H9 (cell line): ENCODE measurements at regions not wholly inside any gene's neighbourhood (a gene's known extent, or its start where the extent isn't known, plus 50 kb on each side); places are given as distances from the start of the nearest gene placed in this dataset.

Experiments
- DNase-seq: peaks from one replicate; pipeline ENCODE4 v3.0.0-alpha.2; 2017
- H2AFZ ChIP-seq: one replicate; pipeline ENCODE4 v1.6.1; 2013; ENCODE audit warnings: mild to moderate bottlenecking, low read length, control low read depth, moderate library complexity
- H2AK5ac ChIP-seq: 2 replicates; pipeline ENCODE4 v1.6.1; 2013; ENCODE audit warnings: low read length, control low read depth, mixed read lengths; ENCODE audit not compliant: insufficient read length
- H2BK120ac ChIP-seq: one replicate; pipeline ENCODE4 v1.6.1; 2013; ENCODE audit warnings: low read depth, mild to moderate bottlenecking, low read length, control low read depth, inconsistent platforms; ENCODE audit not compliant: poor library complexity, severe bottlenecking
- H2BK12ac ChIP-seq: 2 replicates; pipeline ENCODE4 v1.6.1; 2013; ENCODE audit warnings: low read length, control low read depth, mixed read lengths, low read depth; ENCODE audit not compliant: insufficient read length
- H2BK15ac ChIP-seq: 2 replicates; pipeline ENCODE4 v1.6.1; 2013; ENCODE audit warnings: low read depth, low read length, control low read depth
- H2BK20ac ChIP-seq: one replicate; pipeline ENCODE4 v1.6.1; 2013; ENCODE audit warnings: low read depth, mild to moderate bottlenecking, low read length, control low read depth, inconsistent platforms; ENCODE audit not compliant: poor library complexity, severe bottlenecking
- H2BK5ac ChIP-seq: 2 replicates; pipeline ENCODE4 v1.6.1; 2013; ENCODE audit warnings: low read length, control low read depth, mixed read lengths; ENCODE audit not compliant: insufficient read length
- H3K14ac ChIP-seq: 2 replicates; pipeline ENCODE4 v1.6.1; 2013; ENCODE audit warnings: low read length, control low read depth; ENCODE audit not compliant: insufficient read depth
- H3K18ac ChIP-seq: 2 replicates; pipeline ENCODE4 v1.6.1; 2013; ENCODE audit warnings: low read depth, mild to moderate bottlenecking, mixed read lengths, low read length, control low read depth; ENCODE audit not compliant: insufficient read length
- H3K23ac ChIP-seq: 2 replicates; pipeline ENCODE4 v1.6.1; 2013; ENCODE audit warnings: low read length, control low read depth, mixed read lengths, low read depth; ENCODE audit not compliant: insufficient read length
- H3K23me2 ChIP-seq: 2 replicates; pipeline ENCODE4 v1.6.1; 2013; ENCODE audit warnings: low read depth, mild to moderate bottlenecking, mixed read lengths, low read length, control low read depth; ENCODE audit not compliant: insufficient read length, poor library complexity, severe bottlenecking
- H3K27ac ChIP-seq: 2 replicates; pipeline ENCODE4 v1.5.1; 2013; ENCODE audit warnings: low read length, control low read depth, mixed read lengths, low read depth; ENCODE audit not compliant: insufficient read length
- H3K27me3 ChIP-seq: 2 replicates; pipeline ENCODE4 v1.6.1; 2013; ENCODE audit warnings: low read length, control low read depth, inconsistent platforms; ENCODE audit not compliant: insufficient read depth
- H3K4ac ChIP-seq: 2 replicates; pipeline ENCODE4 v1.6.1; 2013; ENCODE audit warnings: low read depth, mild to moderate bottlenecking, control low read depth, inconsistent platforms, low read length, moderate library complexity
- H3K4me1 ChIP-seq: 2 replicates; pipeline ENCODE4 v1.6.1; 2013; ENCODE audit warnings: low read length, control low read depth, inconsistent platforms; ENCODE audit not compliant: insufficient read depth
- H3K4me2 ChIP-seq: 2 replicates; pipeline ENCODE4 v1.6.1; 2013; ENCODE audit warnings: low read length, control low read depth, mixed read lengths; ENCODE audit not compliant: insufficient read length, insufficient read depth
- H3K56ac ChIP-seq: 2 replicates; pipeline ENCODE4 v1.6.1; 2013; ENCODE audit warnings: low read depth, mild to moderate bottlenecking, mixed read lengths, low read length, control low read depth; ENCODE audit not compliant: insufficient read length
- H3K79me1 ChIP-seq: 2 replicates; pipeline ENCODE4 v1.6.1; 2013; ENCODE audit warnings: low read depth, mild to moderate bottlenecking, moderate library complexity, low read length, control low read depth, inconsistent platforms; ENCODE audit not compliant: insufficient read depth, poor library complexity, severe bottlenecking
- H3K79me2 ChIP-seq: 2 replicates; pipeline ENCODE4 v1.6.1; 2013; ENCODE audit warnings: low read length, control low read depth, inconsistent platforms; ENCODE audit not compliant: insufficient read depth
- H3K9ac ChIP-seq: 2 replicates; pipeline ENCODE4 v1.6.1; 2013; ENCODE audit warnings: low read length, control low read depth, mixed read lengths; ENCODE audit not compliant: insufficient read length; ENCODE audit errors: extremely low read depth
- H3K9me3 ChIP-seq: one replicate; pipeline ENCODE4 v1.6.1; 2013; ENCODE audit warnings: low read depth, low read length, inconsistent platforms; ENCODE audit not compliant: control insufficient read depth
- H3T11ph ChIP-seq: one replicate; pipeline ENCODE4 v1.6.1; 2013; ENCODE audit warnings: mild to moderate bottlenecking, low read length, control low read depth, inconsistent platforms
- H4K20me1 ChIP-seq: one replicate; pipeline ENCODE4 v1.6.1; 2013; ENCODE audit not compliant: control insufficient read depth, insufficient read length, insufficient read depth
- H4K5ac ChIP-seq: 2 replicates; pipeline ENCODE4 v1.6.1; 2013; ENCODE audit warnings: low read depth, mild to moderate bottlenecking, mixed read lengths, low read length, control low read depth; ENCODE audit not compliant: insufficient read length
- H4K8ac ChIP-seq: replicated peaks from 2 replicates; pipeline ENCODE4 v1.6.1; 2013; ENCODE audit warnings: low read length, control low read depth, mixed read lengths, low read depth; ENCODE audit not compliant: insufficient read length
- H4K91ac ChIP-seq: 2 replicates; pipeline ENCODE4 v1.6.1; 2013; ENCODE audit warnings: low read depth, mild to moderate bottlenecking, moderate library complexity, mixed read lengths, low read length, control low read depth; ENCODE audit not compliant: insufficient read length
- H3K27ac Mint-ChIP-seq, 3 experiments: 2 replicates in 2 of 3; 3 replicates in 1 of 3; pipeline ENCODE4 v1.8.0; 2020 to 2021; ENCODE audit warnings: mixed read lengths in 3 of 3, mild to moderate bottlenecking in 1 of 3, moderate library complexity in 1 of 3
- H3K27me3 Mint-ChIP-seq: 2 replicates; pipeline ENCODE4 v1.8.0; 2021; ENCODE audit warnings: low read depth, mild to moderate bottlenecking, moderate library complexity, mixed read lengths
- H3K36me3 Mint-ChIP-seq, 3 experiments: 2 replicates in 2 of 3; 3 replicates in 1 of 3; pipeline ENCODE4 v1.8.0; 2020 to 2021; ENCODE audit warnings: low read depth in 3 of 3, mixed read lengths in 3 of 3; ENCODE audit not compliant: insufficient read depth in 1 of 3
- H3K4me1 Mint-ChIP-seq, 2 experiments: 2 replicates each; pipeline ENCODE4 v1.8.0; 2020; ENCODE audit warnings: mixed read lengths in 2 of 2
- H3K4me3 Mint-ChIP-seq, 2 experiments: 2 replicates in 1 of 2; 3 replicates in 1 of 2; pipeline ENCODE4 v1.8.0; 2020 to 2021; ENCODE audit warnings: mild to moderate bottlenecking in 2 of 2, mixed read lengths in 2 of 2, moderate library complexity in 1 of 2
- H3K9me3 Mint-ChIP-seq, 2 experiments: 2 replicates in 1 of 2; 3 replicates in 1 of 2; pipeline ENCODE4 v1.8.0; 2020; ENCODE audit warnings: mild to moderate bottlenecking in 2 of 2, mixed read lengths in 2 of 2, moderate library complexity in 1 of 2
- CTCF ChIP-seq: fragments of 200-600 bp; sonication (generic); conservative IDR thresholded peaks from 3 replicates; pipeline ENCODE4 v1.8.0; 2021; ENCODE audit warnings: antibody characterized with exemption, mild to moderate bottlenecking
- WGBS: extraction: QIAGEN DNeasy Blood & Tissue Kit; methylation state at CpG from one replicate; pipeline ENCODE4 v1.1.7; 2013; ENCODE audit warnings: missing lambda C conversion rate, low lambda C conversion rate, mixed read lengths; ENCODE audit not compliant: insufficient read length; ENCODE audit errors: extremely low coverage; 5-methylcytosine and 5-hydroxymethylcytosine counted together

DNA sequence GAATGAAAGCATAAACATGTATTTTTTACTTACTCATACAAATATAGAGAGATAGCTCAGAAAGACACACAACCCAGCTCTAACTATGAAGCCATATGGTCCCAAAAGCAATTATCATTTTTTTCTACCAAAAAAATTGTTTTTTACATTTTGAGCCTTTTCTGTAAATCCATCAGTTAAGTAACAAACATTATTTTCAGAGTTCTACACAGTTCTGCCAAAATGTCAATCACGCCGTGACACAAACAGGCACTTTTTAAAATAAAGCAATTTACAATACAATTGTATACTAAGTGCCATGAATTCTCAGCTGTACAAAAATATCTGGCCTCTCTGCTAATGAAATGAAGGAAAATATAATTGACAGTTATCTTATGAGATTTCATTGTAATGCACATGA is 201.4 kb upstream of the ID4 start:
- Histone ChIP-seq H4K5ac (no peak overlapping the region), H3K23me2 (no peaks in the 10 kb centered on the region), H3K27me3 (no peaks in the 10 kb centered on the region), H3K4me2 (no peak overlapping the region), H3K9ac (no peak overlapping the region), H3K56ac (no peak overlapping the region), H3K14ac (no peak overlapping the region), H3K4ac (no peak overlapping the region), H2BK20ac (no peak overlapping the region), H4K8ac (no peak overlapping the region), H3K79me2 (no peaks in the 10 kb centered on the region), H2BK15ac (no peak overlapping the region), H3T11ph (no peak overlapping the region), H2BK12ac (no peak overlapping the region), H3K4me1 (no peaks in the 10 kb centered on the region), H3K27ac (no peak overlapping the region), H4K20me1 (no peaks in the 10 kb centered on the region), H2BK120ac (no peak overlapping the region), H3K23ac (no peak overlapping the region), H4K91ac (no peak overlapping the region), H2BK5ac (no peak overlapping the region), H3K18ac (no peak overlapping the region), H2AFZ (no peak overlapping the region), H3K9me3 (no peaks in the 10 kb centered on the region), H2AK5ac (no peak overlapping the region), H3K79me1 (no peaks in the 10 kb centered on the region)
- no peaks in the 10 kb centered on the region; a peak in 1 of 7 replicates for H3K36me3 Mint-ChIP-seq
- H3K4me3 Mint-ChIP-seq: no peak overlapping the region
- peaks cover 3 to 6% of the 10 kb centered on the region in 2 experiments; a peak in 3 of 5 replicates for H3K9me3 Mint-ChIP-seq
- no peak for TF ChIP-seq CTCF
- H3K27ac Mint-ChIP-seq: no peak overlapping the region
- no peaks in the 10 kb centered on the region for H3K27me3 Mint-ChIP-seq
- WGBS: no CpG with 5 or more reads among the region's 2 CpGs
- H3K4me1 Mint-ChIP-seq: no peaks in the 10 kb centered on the region
- no peak for DNase-seq
